CD8-positive, alpha-beta memory T cell (primary cell): ENCODE measurements at regions not wholly inside any gene's neighbourhood (a gene's known extent, or its start where the extent isn't known, plus 50 kb on each side); places are given as distances from the start of the nearest gene placed in this dataset.

ENCODE experiments used
- CTCF ChIA-PET: fragments of 350-600 bp; sonication (Branson Sonifier 250); formaldehyde crosslinking; loops from one replicate; lab custom pipeline; 2021; ENCODE audit warnings: antibody characterized with exemption; lab: Charles Lee
- POLR2A ChIA-PET: fragments of 350-600 bp; sonication (Branson Sonifier 250); formaldehyde crosslinking; loops from one replicate; lab custom pipeline; 2021; ENCODE audit warnings: antibody characterized with exemption; lab: Charles Lee
- DNase-seq, 5 donors: peaks; one replicate each; pipeline versions ENCODE4 v3.0.0 to v3.0.0-alpha.2; 2020 to 2022; ENCODE audit warnings: mixed read lengths in 1 of 5
- H3K27ac ChIP-seq: one replicate; pipeline ENCODE4 v1.7.0; 2013; ENCODE audit warnings: low read depth, mild to moderate bottlenecking, low read length, moderate library complexity
- H3K27me3 ChIP-seq: 2 replicates; pipeline ENCODE4 v1.7.0; 2013; ENCODE audit warnings: low read length, mild to moderate bottlenecking; ENCODE audit not compliant: insufficient read depth, poor library complexity, severe bottlenecking
- H3K36me3 ChIP-seq: 2 replicates; pipeline ENCODE4 v1.7.0; 2013; ENCODE audit warnings: mild to moderate bottlenecking, low read length, moderate library complexity; ENCODE audit not compliant: insufficient read depth
- H3K4me1 ChIP-seq: 2 replicates; pipeline ENCODE4 v1.7.0; 2013; ENCODE audit warnings: mild to moderate bottlenecking, low read length, moderate library complexity; ENCODE audit not compliant: insufficient read depth
- H3K4me3 ChIP-seq: 2 replicates; pipeline ENCODE4 v1.7.0; 2013; ENCODE audit warnings: mild to moderate bottlenecking, low read length
- H3K9me3 ChIP-seq: 2 replicates; pipeline ENCODE4 v1.7.0; 2013; ENCODE audit warnings: mild to moderate bottlenecking, low read length
- H3K27ac Mint-ChIP-seq, 8 donors: one replicate each; pipeline ENCODE4 v1.8.0; 2020 to 2021; ENCODE audit warnings: mixed read lengths in 8 of 8, mild to moderate bottlenecking in 6 of 8, inconsistent platforms in 3 of 8, moderate library complexity in 3 of 8
- H3K27me3 Mint-ChIP-seq, 2 donors: one replicate each; pipeline ENCODE4 v1.8.0; 2020 to 2021; ENCODE audit warnings: mixed read lengths in 2 of 2, mild to moderate bottlenecking in 1 of 2, moderate library complexity in 1 of 2
- H3K36me3 Mint-ChIP-seq, 3 donors: one replicate each; pipeline ENCODE4 v1.8.0; 2020 to 2021; ENCODE audit warnings: mixed read lengths in 3 of 3, inconsistent platforms in 1 of 3, mild to moderate bottlenecking in 1 of 3
- H3K4me1 Mint-ChIP-seq, 3 donors: one replicate each; pipeline ENCODE4 v1.8.0; 2020 to 2021; ENCODE audit warnings: mixed read lengths in 3 of 3, inconsistent platforms in 1 of 3, mild to moderate bottlenecking in 1 of 3
- H3K4me3 Mint-ChIP-seq, 7 donors: one replicate each; pipeline ENCODE4 v1.8.0; 2020 to 2021; ENCODE audit warnings: mixed read lengths in 7 of 7, mild to moderate bottlenecking in 6 of 7, moderate library complexity in 4 of 7, inconsistent platforms in 2 of 7
- H3K9me3 Mint-ChIP-seq, 5 donors: one replicate each; pipeline ENCODE4 v1.8.0; 2020 to 2022; ENCODE audit warnings: mixed read lengths in 5 of 5, mild to moderate bottlenecking in 3 of 5, moderate library complexity in 2 of 5, inconsistent platforms in 1 of 5

DNA sequence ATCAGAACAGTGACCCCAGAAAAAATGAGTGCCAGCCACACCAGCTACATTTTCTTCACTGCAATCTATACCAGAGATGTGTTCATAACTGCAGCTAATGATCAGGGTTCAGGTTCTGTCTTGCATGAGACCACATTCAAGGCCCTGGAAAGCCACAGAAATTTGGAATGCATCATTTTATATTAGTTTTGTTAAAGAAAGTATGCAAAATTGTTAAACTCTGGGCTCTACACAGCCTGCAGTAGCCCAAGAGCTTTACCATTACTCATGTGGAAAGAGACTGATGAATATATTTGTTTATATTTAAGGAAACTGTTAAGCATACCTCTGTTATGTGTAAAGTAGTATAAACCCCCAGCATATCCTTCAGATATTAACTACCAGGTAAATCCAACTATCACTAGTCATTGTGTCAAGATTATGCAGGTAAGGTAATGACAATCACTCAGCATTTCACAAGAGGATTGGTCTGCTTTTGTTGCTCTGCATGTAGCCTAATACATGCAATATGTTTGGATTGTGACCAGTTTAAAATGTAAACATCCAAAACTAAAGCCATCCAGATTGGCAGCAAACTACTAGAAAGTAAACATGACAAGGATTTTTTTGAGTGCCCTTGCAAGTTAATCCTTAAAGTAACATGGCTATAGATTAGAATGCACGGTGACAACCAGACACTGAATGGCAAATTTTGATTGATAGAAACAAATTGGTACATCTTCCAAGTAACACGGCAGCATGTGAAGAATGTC is 429.1 kb upstream of the ARGLU1 start:
- Histone ChIP-seq H3K36me3 (no peaks in the 10 kb centered on the region), H3K4me1 (no peaks in the 10 kb centered on the region), H3K9me3 (no peaks in the 10 kb centered on the region), H3K27ac (no peak overlapping the region), H3K27me3 (no peaks in the 10 kb centered on the region), H3K4me3 (no peak overlapping the region)
- Mint-ChIP-seq H3K27ac (no peak overlapping the region), H3K4me1 (no peaks in the 10 kb centered on the region), H3K4me3 (no peak overlapping the region), H3K27me3 (no peaks in the 10 kb centered on the region), H3K9me3 (peaks cover 2 to 11% (median 4%) of the 10 kb centered on the region in 5 donors), H3K36me3 (no peaks in the 10 kb centered on the region)
- ChIA-PET CTCF (no interaction called here), POLR2A (no interaction called here)
- no peak for DNase-seq

DNA sequence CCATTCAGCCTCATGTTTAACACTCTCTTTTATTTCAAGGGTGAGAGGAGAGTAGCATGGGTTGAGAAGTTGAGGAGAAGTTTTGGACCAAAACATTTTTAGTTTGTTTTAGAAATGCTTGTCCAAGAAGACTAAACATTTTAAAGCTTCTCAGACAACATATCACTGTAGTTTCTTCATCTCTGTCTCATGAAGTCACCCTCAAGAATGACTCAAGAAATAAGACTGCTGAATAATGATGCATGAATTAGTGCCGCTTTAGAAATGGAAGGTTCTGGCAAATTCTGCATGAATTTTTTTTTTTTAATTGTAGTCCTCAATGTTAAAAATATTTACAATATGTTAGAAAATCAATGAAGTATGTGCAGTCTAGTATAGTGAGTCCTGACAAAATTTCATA is 422.7 kb upstream of the ARGLU1 start:
- Mint-ChIP-seq H3K27ac (no peak overlapping the region), H3K4me3 (no peak overlapping the region), H3K9me3 (peaks cover 0 to 14% (median 0%) of the 10 kb centered on the region in 5 donors), H3K36me3 (no peaks in the 10 kb centered on the region), H3K4me1 (no peaks in the 10 kb centered on the region), H3K27me3 (no peaks in the 10 kb centered on the region)
- H3K36me3 ChIP-seq: no peaks in the 10 kb centered on the region
- no peaks in the 10 kb centered on the region for H3K27me3 ChIP-seq
- DNase-seq: no peak
- CTCF ChIA-PET: no interaction called here
- H3K9me3 ChIP-seq: no peaks in the 10 kb centered on the region
- POLR2A ChIA-PET: no interaction called here
- no peaks in the 10 kb centered on the region for H3K4me1 ChIP-seq
- H3K27ac ChIP-seq: no peak overlapping the region
- H3K4me3 ChIP-seq: no peak overlapping the region

DNA sequence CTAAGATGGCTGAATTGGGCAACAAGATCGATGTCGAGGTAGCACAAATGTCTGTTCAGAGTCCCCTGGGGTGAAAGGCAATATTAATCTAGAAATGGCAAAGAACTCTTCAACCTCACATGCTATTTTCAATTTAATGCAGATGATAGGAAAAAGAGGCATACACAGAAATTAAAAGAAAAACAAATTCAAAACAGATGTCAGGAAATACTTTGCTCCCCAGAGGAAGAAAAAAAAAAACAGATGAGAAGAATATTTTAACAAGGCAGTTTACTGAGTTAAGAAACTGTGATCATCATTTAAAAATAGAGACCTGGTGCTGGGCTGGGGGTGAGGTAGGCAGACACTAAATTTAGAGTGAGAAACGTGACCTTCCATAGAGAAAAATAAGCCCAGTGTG is 421.9 kb upstream of the ARGLU1 start:
- Histone ChIP-seq H3K4me3 (no peak overlapping the region), H3K36me3 (no peaks in the 10 kb centered on the region), H3K9me3 (no peaks in the 10 kb centered on the region), H3K4me1 (no peaks in the 10 kb centered on the region), H3K27ac (no peak overlapping the region), H3K27me3 (no peaks in the 10 kb centered on the region)
- CTCF ChIA-PET: no interaction called here
- DNase-seq: no peak
- H3K4me3 Mint-ChIP-seq: no peak overlapping the region
- H3K27ac Mint-ChIP-seq: no peak overlapping the region
- no peaks in the 10 kb centered on the region for H3K4me1 Mint-ChIP-seq
- H3K27me3 Mint-ChIP-seq: no peaks in the 10 kb centered on the region
- H3K9me3 Mint-ChIP-seq: peaks cover 0 to 14% (median 2%) of the 10 kb centered on the region in 5 donors
- no peaks in the 10 kb centered on the region for H3K36me3 Mint-ChIP-seq
- POLR2A ChIA-PET: no interaction called here

DNA sequence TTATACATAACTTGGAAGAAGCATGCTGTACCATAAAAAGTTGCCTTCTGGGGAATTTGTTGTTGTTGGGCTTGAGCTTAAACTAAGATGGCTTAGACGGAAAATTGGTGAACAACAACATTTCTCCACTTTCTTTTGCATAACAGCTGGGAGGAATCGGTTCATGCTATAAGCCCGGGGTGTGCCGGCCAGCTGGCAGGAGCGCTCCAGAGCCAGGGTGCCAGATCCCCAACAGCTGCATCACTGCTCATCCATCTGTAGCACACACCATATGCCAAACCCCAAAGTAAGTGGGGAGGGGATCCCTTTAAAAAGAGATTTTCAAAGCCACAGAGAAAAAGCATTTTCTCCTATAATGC is 419.5 kb upstream of the ARGLU1 start:
- no peak overlapping the region for H3K4me3 Mint-ChIP-seq
- DNase-seq: no peak
- Histone ChIP-seq H3K27ac (no peak overlapping the region), H3K4me1 (no peaks in the 10 kb centered on the region), H3K36me3 (no peaks in the 10 kb centered on the region), H3K27me3 (no peaks in the 10 kb centered on the region), H3K4me3 (no peak overlapping the region), H3K9me3 (no peaks in the 10 kb centered on the region)
- peaks cover 0 to 15% (median 3%) of the 10 kb centered on the region in 5 donors for H3K9me3 Mint-ChIP-seq
- H3K27ac Mint-ChIP-seq: no peak overlapping the region
- ChIA-PET CTCF (no interaction called here), POLR2A (no interaction called here)
- no peaks in the 10 kb centered on the region for H3K36me3 Mint-ChIP-seq
- H3K4me1 Mint-ChIP-seq: no peaks in the 10 kb centered on the region
- peaks cover 0 to 2% of the 10 kb centered on the region in 2 donors for H3K27me3 Mint-ChIP-seq

DNA sequence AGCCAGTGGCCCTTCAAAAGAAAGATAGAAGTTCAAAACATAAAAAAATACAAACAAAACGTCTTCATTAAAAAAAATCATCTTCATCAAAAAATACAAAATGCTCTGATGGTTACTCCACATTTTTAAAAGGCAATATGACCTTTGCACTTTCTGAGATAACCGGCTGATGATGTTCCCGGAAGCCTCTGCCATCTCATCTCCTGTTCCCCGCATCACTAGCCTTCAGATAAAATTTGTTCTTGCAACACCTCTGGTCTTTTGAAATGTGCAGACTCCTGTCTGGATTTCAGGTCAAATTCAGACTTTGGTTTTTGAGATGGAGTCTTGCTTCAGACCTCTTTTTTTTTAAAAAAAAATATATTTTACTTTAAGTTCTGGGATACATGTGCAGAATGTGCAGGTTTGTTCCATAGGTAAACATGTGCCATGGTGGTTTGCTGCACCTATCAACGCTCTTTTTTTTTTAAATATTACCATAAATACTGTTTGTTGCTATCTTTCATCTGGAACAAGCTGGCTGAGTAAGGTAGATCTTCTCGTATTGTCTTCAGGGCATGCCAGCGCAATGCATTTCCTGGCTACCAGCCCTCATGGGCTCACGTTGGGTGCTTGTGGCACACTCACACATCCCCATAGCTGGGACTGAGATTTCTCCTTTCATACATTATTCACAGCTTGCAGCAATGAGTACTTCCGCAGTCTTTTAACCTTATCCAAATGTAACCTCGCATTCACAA is 418.9 kb upstream of the ARGLU1 start:
- DNase-seq: no peak
- POLR2A ChIA-PET: no interaction called here
- Mint-ChIP-seq H3K4me1 (no peaks in the 10 kb centered on the region), H3K36me3 (no peaks in the 10 kb centered on the region), H3K27me3 (peaks cover 0 to 2% of the 10 kb centered on the region in 2 donors), H3K27ac (no peak overlapping the region), H3K9me3 (peaks cover 2 to 16% (median 4%) of the 10 kb centered on the region in 5 donors), H3K4me3 (no peak overlapping the region)
- Histone ChIP-seq H3K4me1 (no peaks in the 10 kb centered on the region), H3K9me3 (no peaks in the 10 kb centered on the region), H3K36me3 (no peaks in the 10 kb centered on the region), H3K4me3 (no peak overlapping the region), H3K27me3 (no peaks in the 10 kb centered on the region), H3K27ac (no peak overlapping the region)
- CTCF ChIA-PET: no interaction called here

DNA sequence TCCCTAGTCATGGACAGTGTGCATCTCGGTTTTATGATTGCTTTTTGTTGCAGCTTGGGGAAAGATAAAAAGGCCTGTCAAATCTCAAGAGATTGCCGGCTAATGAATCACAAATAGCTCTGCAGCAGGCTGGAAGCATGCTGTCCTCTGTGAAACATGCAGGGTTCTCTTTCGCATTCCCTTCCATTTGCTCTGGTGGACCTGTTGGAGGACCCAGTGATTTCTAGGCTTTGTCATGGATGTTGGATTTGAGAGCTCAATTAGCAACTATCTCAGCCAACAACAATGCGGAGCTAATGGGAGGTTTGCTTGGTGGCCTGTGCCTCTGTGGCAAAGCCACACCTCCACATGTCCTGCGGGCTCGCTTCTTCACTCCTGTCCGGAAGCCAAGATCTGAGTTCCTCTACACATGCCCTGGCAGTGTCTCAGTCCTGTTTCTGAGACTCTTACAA is 418.1 kb upstream of the ARGLU1 start:
- no peaks in the 10 kb centered on the region for H3K36me3 ChIP-seq
- H3K27me3 ChIP-seq: no peaks in the 10 kb centered on the region
- no peak overlapping the region for H3K4me3 Mint-ChIP-seq
- H3K27ac ChIP-seq: no peak overlapping the region
- no peaks in the 10 kb centered on the region for H3K9me3 ChIP-seq
- H3K27me3 Mint-ChIP-seq: peaks cover 0 to 4% of the 10 kb centered on the region in 2 donors
- H3K36me3 Mint-ChIP-seq: no peaks in the 10 kb centered on the region
- no peak overlapping the region for H3K4me3 ChIP-seq
- H3K4me1 ChIP-seq: no peaks in the 10 kb centered on the region
- no peaks in the 10 kb centered on the region for H3K4me1 Mint-ChIP-seq
- H3K9me3 Mint-ChIP-seq: peaks cover 2 to 16% (median 6%) of the 10 kb centered on the region in 5 donors
- CTCF ChIA-PET: no interaction called here
- DNase-seq: no peak
- POLR2A ChIA-PET: no interaction called here
- no peak overlapping the region for H3K27ac Mint-ChIP-seq

DNA sequence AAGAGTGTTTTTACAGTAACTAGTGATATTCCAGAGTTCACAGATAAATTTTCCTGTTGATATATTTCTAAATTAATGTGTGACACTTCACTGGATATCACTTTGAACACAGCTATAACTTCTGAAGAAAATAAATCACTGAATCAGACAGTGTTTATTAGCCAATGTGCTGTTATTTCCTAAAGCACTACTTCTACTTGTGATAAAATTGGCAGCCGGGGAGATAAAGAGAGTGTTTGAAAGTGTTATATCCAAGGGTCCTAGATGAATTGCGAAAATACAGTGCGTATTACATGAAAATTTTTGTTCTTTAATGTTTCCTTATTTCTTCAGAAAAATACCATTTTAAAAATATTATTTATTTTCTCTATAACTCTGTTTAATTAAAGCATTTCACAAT is 417.5 kb upstream of the ARGLU1 start:
- H3K4me3 ChIP-seq: no peak overlapping the region
- Mint-ChIP-seq H3K27ac (no peak overlapping the region), H3K36me3 (no peaks in the 10 kb centered on the region), H3K4me1 (no peaks in the 10 kb centered on the region), H3K27me3 (peaks cover 0 to 4% of the 10 kb centered on the region in 2 donors), H3K4me3 (no peak overlapping the region), H3K9me3 (peaks cover 2 to 16% (median 6%) of the 10 kb centered on the region in 5 donors)
- no peaks in the 10 kb centered on the region for H3K27me3 ChIP-seq
- ChIA-PET POLR2A (no interaction called here), CTCF (no interaction called here)
- no peaks in the 10 kb centered on the region for H3K36me3 ChIP-seq
- H3K9me3 ChIP-seq: no peaks in the 10 kb centered on the region
- H3K27ac ChIP-seq: no peak overlapping the region
- H3K4me1 ChIP-seq: no peaks in the 10 kb centered on the region
- no peak for DNase-seq

DNA sequence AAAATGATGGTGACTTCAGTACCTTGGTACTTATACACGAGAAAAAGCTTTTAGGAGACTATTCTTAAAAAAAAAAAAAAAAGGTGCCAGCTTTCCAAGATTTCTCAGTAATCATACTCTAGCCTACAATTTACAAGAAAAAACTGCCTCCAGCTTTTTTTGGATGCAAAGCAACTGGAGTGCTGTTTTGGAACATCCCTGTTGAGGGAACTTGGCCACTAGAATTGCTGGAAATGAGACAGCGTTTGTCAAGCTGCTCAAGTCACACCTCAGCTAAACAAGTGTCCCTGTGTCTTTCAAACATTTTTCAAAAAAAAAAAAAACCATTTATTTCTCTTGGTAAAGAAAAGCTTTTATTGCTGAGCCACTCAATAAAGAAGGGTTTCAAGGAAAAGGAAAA is 413.1 kb upstream of the ARGLU1 start:
- H3K4me3 ChIP-seq: no peak overlapping the region
- H3K27ac Mint-ChIP-seq: no peak overlapping the region
- no peaks in the 10 kb centered on the region for H3K27me3 ChIP-seq
- H3K9me3 ChIP-seq: no peaks in the 10 kb centered on the region
- DNase-seq: no peak
- no peaks in the 10 kb centered on the region for H3K4me1 ChIP-seq
- H3K36me3 ChIP-seq: no peaks in the 10 kb centered on the region
- H3K4me3 Mint-ChIP-seq: no peak overlapping the region
- CTCF ChIA-PET: no interaction called here
- peaks cover 2 to 7% (median 5%) of the 10 kb centered on the region in 5 donors for H3K9me3 Mint-ChIP-seq
- peaks cover 0 to 4% of the 10 kb centered on the region in 2 donors for H3K27me3 Mint-ChIP-seq
- POLR2A ChIA-PET: no interaction called here
- no peaks in the 10 kb centered on the region for H3K36me3 Mint-ChIP-seq
- no peak overlapping the region for H3K27ac ChIP-seq
- no peaks in the 10 kb centered on the region for H3K4me1 Mint-ChIP-seq
